ENCODE measurements at regions not wholly inside any gene's neighbourhood (a gene's known extent, or its start where the extent isn't known, plus 50 kb on each side); places are given as distances from the start of the nearest gene placed in this dataset.

DNA sequence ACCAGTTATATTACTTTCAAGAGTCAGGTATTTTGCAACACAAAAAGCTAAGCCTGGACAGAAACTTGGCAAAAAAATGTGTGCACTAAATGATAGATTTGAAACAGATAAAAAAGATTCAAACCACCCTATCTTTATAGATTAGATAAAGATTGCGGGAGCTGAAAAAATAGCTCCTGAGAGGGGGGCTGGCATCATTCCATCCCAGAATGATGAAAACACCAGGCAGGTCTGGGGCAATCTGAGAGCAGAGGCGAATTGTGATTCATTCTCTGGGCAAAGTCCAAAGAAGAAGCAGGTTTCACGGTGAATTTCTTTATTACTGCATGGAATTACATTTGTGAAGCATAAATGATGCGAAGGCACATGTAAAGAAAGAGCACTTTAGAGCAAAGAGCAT, 168.5 kb upstream of the DMD start:
- H4K5ac ChIP-seq (ENCODE audit: low read depth, low read length): no peak overlapping the region
- no peak overlapping the region for H3K27ac ChIP-seq (ENCODE audit: insufficient read depth, low read length)
- no peak overlapping the region for H3K4me3 ChIP-seq (ENCODE audit: insufficient read depth, low read depth, low read length)
- no peaks in the 10 kb centered on the region for H3K9me1 ChIP-seq (ENCODE audit: insufficient read depth, low read length)
- H3K18ac ChIP-seq (ENCODE audit: low read depth, low read length): no peak overlapping the region
- CTCF ChIA-PET: no interaction called here
- no peak overlapping the region for H2AK5ac ChIP-seq (ENCODE audit: low read depth, low read length)
- H4K8ac ChIP-seq (ENCODE audit: low read depth in 2 of 2, low read length in 2 of 2): no peak overlapping the region
- H3K56ac ChIP-seq (ENCODE audit: extremely low read depth, insufficient read depth, low read length): no peak overlapping the region
- DNase-seq: no peak
- H2BK5ac ChIP-seq (ENCODE audit: low read depth, low read length, poor library complexity, severe bottlenecking): no peak overlapping the region
- H2BK15ac ChIP-seq (ENCODE audit: low read depth, low read length): no peak overlapping the region
- no peak overlapping the region for H2AFZ ChIP-seq (replicated peaks; ENCODE audit: low read length, poor library complexity)
- no peak overlapping the region for H4K91ac ChIP-seq (ENCODE audit: insufficient read depth, low read depth, low read length)
- no peak overlapping the region for H2AK9ac ChIP-seq (replicated peaks; ENCODE audit: low read depth, low read length, poor library complexity)
- no peak overlapping the region for H3K9ac ChIP-seq (ENCODE audit: low read depth, low read length)
- no peaks in the 10 kb centered on the region for H4K20me1 ChIP-seq (ENCODE audit: insufficient read depth, low read length)
- no peak overlapping the region for H2BK120ac ChIP-seq (ENCODE audit: low read depth, low read length)
- in situ Hi-C loops (cut with MboI; ENCODE audit: low sequenced_read_pairs) (no loop called here), intact Hi-C loops (cut with micrococcal nuclease) (no loop called here), dilution Hi-C loops (cut with HindIII; ENCODE audit: low sequenced_read_pairs, unreplicated experiment) (no loop called here)
- no peaks in the 10 kb centered on the region for H3K36me3 ChIP-seq (ENCODE audit: control insufficient read depth, insufficient read depth, low read length)
- TF ChIP-seq BHLHE40 (IDR thresholded peaks at IDR 0.05; ENCODE audit: low read depth, low read length): no peak
- TF ChIP-seq MAFK (IDR thresholded peaks at IDR 0.05; ENCODE audit: low read depth, low read length): no peak
- no peak for TF ChIP-seq MAZ (IDR thresholded peaks at IDR 0.05; ENCODE audit: borderline replicate concordance, low read depth, low read length)
- no peak for TF ChIP-seq NFE2L2 (IDR thresholded peaks at IDR 0.05; ENCODE audit: low read depth, low read length)
- TF ChIP-seq MXI1 (IDR thresholded peaks at IDR 0.05; ENCODE audit: borderline replicate concordance, low read depth, low read length): no peak
- no peaks in the 10 kb centered on the region for H3K4me1 ChIP-seq (ENCODE audit: control insufficient read depth, insufficient read depth, low read length)
- H3K23ac ChIP-seq (ENCODE audit: low read depth, low read length): no peak overlapping the region
- POLR2A ChIA-PET (ENCODE audit: unreplicated experiment): no interaction called here
- H3K9me3 ChIP-seq (ENCODE audit: control insufficient read depth, insufficient read depth, low read length): no peaks in the 10 kb centered on the region
- no peak overlapping the region for H3K4me2 ChIP-seq (ENCODE audit: low read depth, low read length)
- no peaks in the 10 kb centered on the region for H3K79me1 ChIP-seq (ENCODE audit: low read depth in 1 of 2, low read length in 2 of 2)
- no peak overlapping the region for H3K4ac ChIP-seq (ENCODE audit: low read depth, low read length)
- no peak overlapping the region for H2BK20ac ChIP-seq (ENCODE audit: low read depth, low read length)
- H3K14ac ChIP-seq (replicated peaks; ENCODE audit: low read depth, low read length): no peak overlapping the region
- no peak for ATAC-seq (ENCODE audit: low read depth)
- H3K27me3 ChIP-seq (ENCODE audit: control insufficient read depth, insufficient read depth, low read length): no peaks in the 10 kb centered on the region
- no TSS peak for BruUV-seq (replicated peaks)
- no CpG with 5 or more reads among the region's 4 CpGs for WGBS, 2 experiments (ENCODE audit: extremely low coverage in 2 of 2, insufficient read length in 1 of 2)
